GM13977 (cell line): ENCODE measurements at regions not wholly inside any gene's neighbourhood (a gene's known extent, or its start where the extent isn't known, plus 50 kb on each side); places are given as distances from the start of the nearest gene placed in this dataset.
A peak's percentile ranks its signal among the peaks of the same experiment; 100 is the strongest.
"Not testable (repeated sequence)": the region's sequence is repeated elsewhere in the genome, so short reads cannot be mapped to it uniquely, and the experiment has no call there.

Experiments
- DNase-seq: peaks from one replicate; pipeline ENCODE4 v3.0.0; 2012; ENCODE audit warnings: low spot score
- CTCF ChIP-seq: IDR thresholded peaks from 2 replicates; pipeline ENCODE4 v1.5.1; 2012; ENCODE audit warnings: mild to moderate bottlenecking, control low read depth; ENCODE audit not compliant: insufficient read depth; ENCODE audit errors: extremely low read depth, missing control alignments
- in situ Hi-C: fragments of 300-500 bp; cut with MboI; formaldehyde crosslinking; loops from one replicate; pipeline ENCODE4 v1.12.0; 2022; ENCODE audit warnings: low sequenced_read_pairs, low pct_unique_long_range_greater_than_20kb, mixed read lengths, inconsistent platforms; ENCODE audit not compliant: unreplicated experiment

DNA sequence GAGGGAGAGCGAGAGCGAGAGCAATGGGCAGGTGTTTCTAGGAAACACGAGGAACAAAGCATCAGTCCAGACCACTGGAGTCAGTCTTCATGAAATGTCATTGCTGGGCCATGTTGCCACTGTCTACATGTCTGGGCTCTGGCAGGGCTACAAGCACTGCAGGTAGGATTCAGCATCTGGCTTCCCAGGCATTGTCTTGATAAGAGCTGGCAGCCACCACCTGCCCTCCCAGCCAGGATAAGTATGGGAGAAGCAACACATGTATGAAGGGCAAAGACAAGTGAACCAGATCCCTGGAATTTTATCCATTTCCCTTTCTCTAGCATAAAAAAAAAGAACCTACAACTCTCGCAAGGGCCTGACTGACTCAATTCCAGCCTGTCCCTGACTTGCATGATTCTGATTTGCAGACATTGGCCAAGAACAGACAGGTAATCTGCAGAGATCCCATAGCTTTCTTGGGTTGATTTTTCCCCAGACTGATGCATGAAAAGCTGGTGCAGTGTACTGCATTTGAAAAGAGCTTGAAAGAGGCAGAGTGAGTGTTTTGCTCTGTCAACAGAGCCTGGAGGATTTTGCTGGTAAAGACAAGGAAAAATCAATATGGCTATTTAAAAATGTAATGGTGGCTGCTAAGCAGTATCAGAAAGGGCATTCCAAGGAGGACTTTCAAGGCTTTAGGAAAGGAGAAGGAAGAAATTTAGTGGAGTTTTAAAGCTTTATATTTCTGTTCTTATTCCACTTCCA lies 157.2 kb upstream of the MYRIP start:
- no peak for DNase-seq
- no peak for TF ChIP-seq CTCF
- in situ Hi-C loops, result no loop called here

- DNase-seq, in situ Hi-C loops: not testable (repeated sequence)
Observed at GRCh38 chr3:39655718-39656117, 153.7 kb upstream of the MYRIP start.

- in situ Hi-C loops, result no loop called here
- TF ChIP-seq CTCF, result no peak
- DNase-seq, result no peak
Observed at GRCh38 chr3:39657075-39657474, 152.3 kb upstream of the MYRIP start.

GRCh38 chr3:39657775-39658174 lies 151.6 kb upstream of the MYRIP start:
- TF ChIP-seq CTCF, result no peak
- in situ Hi-C loops, result no loop called here
- DNase-seq, result no peak

DNA sequence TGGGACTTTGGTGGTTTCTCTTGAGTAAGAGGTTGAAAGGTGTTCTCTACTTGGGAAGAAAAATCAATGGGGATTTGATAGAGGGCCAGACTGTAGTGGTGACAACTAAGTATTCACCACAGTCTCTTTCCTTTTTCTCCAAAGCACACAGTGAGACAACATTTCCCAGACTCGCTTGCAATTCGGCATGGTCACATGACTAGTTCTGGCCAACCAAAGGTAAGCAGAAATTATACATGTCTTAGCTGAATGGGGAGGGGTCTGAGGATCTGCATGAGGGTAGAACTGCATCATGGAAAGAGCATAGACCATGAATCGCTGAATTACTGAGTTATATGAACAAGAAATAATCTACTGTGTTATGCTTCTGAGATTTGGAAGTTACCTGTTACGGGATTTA lies 144.5 kb upstream of the MYRIP start:
- no peak for TF ChIP-seq CTCF
- no peak for DNase-seq
- in situ Hi-C loops, result no loop called here

DNA sequence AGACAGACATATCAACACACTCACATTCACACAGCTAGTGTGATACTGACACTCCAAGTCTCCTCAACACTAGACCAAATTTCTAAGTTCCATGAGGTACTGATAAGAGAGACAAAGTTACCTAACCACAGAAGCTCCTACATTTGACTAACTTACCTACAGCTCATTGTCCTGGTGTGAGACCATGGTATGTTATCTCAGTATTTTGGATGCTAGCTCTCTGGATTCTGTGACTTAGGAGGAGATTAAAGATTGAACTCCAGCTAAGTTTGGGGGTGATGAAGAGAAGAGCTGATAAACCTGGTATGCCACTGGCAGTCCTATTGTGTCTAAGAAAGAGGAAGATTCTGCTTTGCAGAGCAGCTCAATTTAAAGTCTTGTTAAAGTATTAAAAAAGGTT lies 144.0 kb upstream of the MYRIP start:
- in situ Hi-C loops, result no loop called here
- no peak for TF ChIP-seq CTCF
- no peak for DNase-seq

DNA sequence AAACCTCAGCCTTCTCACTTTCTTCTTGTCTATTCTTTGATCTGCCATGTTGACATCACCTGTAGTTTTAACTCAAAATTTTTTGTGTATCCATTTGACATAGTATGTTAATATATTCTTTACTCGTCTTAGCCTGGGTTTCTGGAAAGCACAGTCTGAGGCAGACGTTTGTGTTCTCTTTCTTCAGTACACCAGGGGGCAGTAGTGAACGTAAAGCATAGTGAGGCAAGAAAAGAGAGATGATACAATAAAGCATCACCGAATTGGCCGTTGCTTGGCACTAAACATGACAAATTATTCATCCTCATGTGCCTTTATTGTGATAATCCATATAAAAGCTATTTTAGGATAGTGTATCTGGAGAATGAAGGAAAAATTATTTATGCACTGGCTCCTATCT lies 141.0 kb upstream of the MYRIP start:
- TF ChIP-seq CTCF, result peak; percentile 75
- in situ Hi-C loops, result no loop called here
- peak; percentile 29 for DNase-seq
